Amniotic epithelial cell (primary cell): ENCODE measurements at regions not wholly inside any gene's neighbourhood (a gene's known extent, or its start where the extent isn't known, plus 50 kb on each side); places are given as distances from the start of the nearest gene placed in this dataset.
"Not testable (repeated sequence)": the region's sequence is repeated elsewhere in the genome, so short reads cannot be mapped to it uniquely, and the experiment has no call there.

ENCODE experiments used
- DNase-seq: peaks from one replicate; pipeline ENCODE4 v3.0.0-alpha.2; 2010; ENCODE audit warnings: low read depth

GRCh38 chr15:77877869-77878577 is 199.5 kb downstream of the TBC1D2B start:
- no peak for DNase-seq

GRCh38 chr15:77876107-77876820 is 201.2 kb downstream of the TBC1D2B start:
- DNase-seq, result not testable (repeated sequence)

GRCh38 chr15:77875066-77875721 is 202.3 kb downstream of the TBC1D2B start:
- DNase-seq, result peak; percentile 32

- no peak for DNase-seq
These were observed 203.4 kb downstream of the TBC1D2B start for GRCh38 chr15:77874063-77874462.

GRCh38 chr15:77872521-77873425 is 204.7 kb downstream of the TBC1D2B start:
- not testable (repeated sequence) for DNase-seq

- no peak for DNase-seq
These were observed 205.6 kb downstream of the TBC1D2B start for GRCh38 chr15:77871852-77872371.

- DNase-seq, result peak; percentile 45
These were observed 207.1 kb downstream of the TBC1D2B start for GRCh38 chr15:77870195-77871065.

- DNase-seq, result peak; percentile 11
These were observed 208.3 kb downstream of the TBC1D2B start for GRCh38 chr15:77869021-77869895.

- not testable (repeated sequence) for DNase-seq
These were observed 209.4 kb downstream of the TBC1D2B start for GRCh38 chr15:77868048-77868629.

- no peak for DNase-seq
These were observed 210.1 kb downstream of the TBC1D2B start for GRCh38 chr15:77867266-77868047.

- no peak for DNase-seq
These were observed 210.8 kb downstream of the TBC1D2B start for GRCh38 chr15:77866596-77867125.

- no peak for DNase-seq
These were observed 211.3 kb downstream of the TBC1D2B start for GRCh38 chr15:77866186-77866585.

GRCh38 chr15:77865701-77866100 is 211.8 kb downstream of the TBC1D2B start:
- no peak for DNase-seq

- no peak for DNase-seq
These were observed 212.4 kb downstream of the TBC1D2B start for GRCh38 chr15:77865106-77865610.

GRCh38 chr15:77864211-77865105 is 213.1 kb downstream of the TBC1D2B start:
- DNase-seq, result no peak

GRCh38 chr15:77863491-77864105 is 213.9 kb downstream of the TBC1D2B start:
- DNase-seq, result no peak
